ENCODE measurements at regions not wholly inside any gene's neighbourhood (a gene's known extent, or its start where the extent isn't known, plus 50 kb on each side); places are given as distances from the start of the nearest gene placed in this dataset.

DNA sequence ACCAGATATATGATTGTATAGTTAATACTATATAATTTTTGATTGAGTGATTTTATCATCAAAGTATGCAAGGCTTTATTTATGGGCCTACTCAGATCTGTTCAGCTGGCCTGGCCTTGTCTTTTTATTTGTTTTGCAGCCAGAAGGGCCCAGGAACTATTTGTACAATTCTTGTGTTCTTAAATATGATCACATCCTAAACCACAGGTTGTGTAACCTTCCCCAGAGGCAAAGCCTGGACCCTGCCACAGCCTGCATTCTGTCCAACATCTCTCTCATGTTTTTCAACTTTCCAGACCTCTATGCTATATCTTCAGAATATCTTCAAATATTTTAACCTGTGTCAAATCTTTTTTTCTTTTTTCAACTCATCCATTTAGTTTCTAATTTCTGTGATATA lies 410.4 kb upstream of the MON1B start:
- TF ChIP-seq ZC3H10 (CRISPR knock-in tag; IDR thresholded peaks at IDR 0.05) (no peak), TCF4 (CRISPR knock-in tag; IDR thresholded peaks at IDR 0.05; ENCODE audit: borderline replicate concordance) (no peak), OSR1 (CRISPR knock-in tag; IDR thresholded peaks at IDR 0.05) (no peak), PATZ1 (CRISPR knock-in tag; IDR thresholded peaks at IDR 0.05; ENCODE audit: borderline replicate concordance) (no peak), BACH2 (CRISPR knock-in tag; IDR thresholded peaks at IDR 0.05; ENCODE audit: borderline replicate concordance) (no peak)
- TF ChIP-seq, protein P1, sequence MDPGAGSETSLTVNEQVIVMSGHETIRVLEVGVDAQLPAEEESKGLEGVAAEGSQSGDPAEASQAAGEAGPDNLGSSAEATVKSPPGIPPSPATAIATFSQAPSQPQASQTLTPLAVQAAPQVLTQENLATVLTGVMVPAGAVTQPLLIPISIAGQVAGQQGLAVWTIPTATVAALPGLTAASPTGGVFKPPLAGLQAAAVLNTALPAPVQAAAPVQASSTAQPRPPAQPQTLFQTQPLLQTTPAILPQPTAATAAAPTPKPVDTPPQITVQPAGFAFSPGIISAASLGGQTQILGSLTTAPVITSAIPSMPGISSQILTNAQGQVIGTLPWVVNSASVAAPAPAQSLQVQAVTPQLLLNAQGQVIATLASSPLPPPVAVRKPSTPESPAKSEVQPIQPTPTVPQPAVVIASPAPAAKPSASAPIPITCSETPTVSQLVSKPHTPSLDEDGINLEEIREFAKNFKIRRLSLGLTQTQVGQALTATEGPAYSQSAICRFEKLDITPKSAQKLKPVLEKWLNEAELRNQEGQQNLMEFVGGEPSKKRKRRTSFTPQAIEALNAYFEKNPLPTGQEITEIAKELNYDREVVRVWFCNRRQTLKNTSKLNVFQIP (CRISPR knock-in tag; IDR thresholded peaks at IDR 0.05; ENCODE audit: borderline replicate concordance, low read depth), result no peak

Measured in SK-N-SH treated with all-trans-retinoic acid at 6 μM for 48 hours (cell line).